B cell (primary cell): ENCODE measurements at regions not wholly inside any gene's neighbourhood (a gene's known extent, or its start where the extent isn't known, plus 50 kb on each side); places are given as distances from the start of the nearest gene placed in this dataset.

Experiments used
- CTCF ChIP-seq: fragments of 200-600 bp; IDR thresholded peaks from one replicate; pipeline ENCODE4 v1.8.0; 2022; ENCODE audit warnings: antibody characterized with exemption, mild to moderate bottlenecking
- EZH2 ChIP-seq: IDR thresholded peaks from 2 replicates; pipeline ENCODE4 v1.6.1; 2012; ENCODE audit warnings: borderline replicate concordance, low read depth, mild to moderate bottlenecking, moderate library complexity, low read length; ENCODE audit not compliant: insufficient read depth, poor library complexity, severe bottlenecking

- TF ChIP-seq CTCF (no peak), EZH2 (no peak)
These were observed 1124.9 kb downstream of the STIM2 start for GRCh38 chr4:27985522-27985921.
